IMR-90 (cell line): ENCODE measurements at regions not wholly inside any gene's neighbourhood (a gene's known extent, or its start where the extent isn't known, plus 50 kb on each side); places are given as distances from the start of the nearest gene placed in this dataset.

Experiments used
- ATAC-seq: fragments of 200-7000 bp; cut with Tn5 transposase; 2 replicates; pipeline ENCODE4 v1.9.1; 2020; ENCODE audit warnings: low read depth, mild to moderate bottlenecking, moderate library complexity
- BruUV-seq: library from RNA; stranded (reverse); fragments of 400-500 nt; replicated peaks from 2 replicates; lab custom pipeline; 2021; lab: Mats Ljungman, UMichigan
- CTCF ChIA-PET: fragments of 300-600 bp; formaldehyde crosslinking; extraction: SDS; loops from one replicate; lab custom pipeline; 2021; ENCODE audit warnings: antibody characterized with exemption; lab: Yijun Ruan, JAX
- POLR2A ChIA-PET: fragments of 300-600 bp; sonication (Branson Sonifier 250); formaldehyde crosslinking; loops from one replicate; lab custom pipeline; 2022; ENCODE audit warnings: antibody characterized with exemption; ENCODE audit not compliant: unreplicated experiment; lab: Charles Lee
- DNase-seq: peaks from one replicate; pipeline ENCODE4 v3.0.0; 2013
- H2AFZ ChIP-seq: replicated peaks from 2 replicates; pipeline ENCODE3; 2013; ENCODE audit warnings: low read length, mild to moderate bottlenecking; ENCODE audit not compliant: poor library complexity
- H2AK5ac ChIP-seq: 2 replicates; pipeline ENCODE4 v1.6.1; 2013; ENCODE audit warnings: low read depth, low read length, inconsistent platforms
- H2AK9ac ChIP-seq: replicated peaks from 2 replicates; pipeline ENCODE3; 2013; ENCODE audit warnings: mild to moderate bottlenecking, low read depth, low read length, moderate library complexity; ENCODE audit not compliant: poor library complexity
- H2BK120ac ChIP-seq: 2 replicates; pipeline ENCODE4 v1.6.1; 2013; ENCODE audit warnings: low read depth, low read length, inconsistent platforms
- H2BK15ac ChIP-seq: 3 replicates; pipeline ENCODE4 v1.6.1; 2013; ENCODE audit warnings: low read depth, low read length, inconsistent platforms
- H2BK20ac ChIP-seq: 2 replicates; pipeline ENCODE4 v1.6.1; 2013; ENCODE audit warnings: low read depth, mild to moderate bottlenecking, inconsistent platforms, low read length, moderate library complexity
- H2BK5ac ChIP-seq: 2 replicates; pipeline ENCODE4 v1.6.1; 2013; ENCODE audit warnings: mild to moderate bottlenecking, low read depth, low read length, inconsistent platforms; ENCODE audit not compliant: poor library complexity, severe bottlenecking
- H3K14ac ChIP-seq: replicated peaks from 2 replicates; pipeline ENCODE4 v1.6.1; 2013; ENCODE audit warnings: low read depth, low read length, inconsistent platforms
- H3K18ac ChIP-seq: 2 replicates; pipeline ENCODE4 v1.6.1; 2013; ENCODE audit warnings: low read depth, low read length, control low read depth
- H3K23ac ChIP-seq: 2 replicates; pipeline ENCODE4 v1.6.1; 2013; ENCODE audit warnings: low read depth, low read length, inconsistent platforms
- H3K27ac ChIP-seq: 2 replicates; pipeline ENCODE4 v1.5.1; 2013; ENCODE audit warnings: mild to moderate bottlenecking, control low read depth, low read length; ENCODE audit not compliant: insufficient read depth
- H3K27me3 ChIP-seq: 2 replicates; pipeline ENCODE4 v1.6.1; 2013; ENCODE audit warnings: low read length; ENCODE audit not compliant: control insufficient read depth, insufficient read depth
- H3K36me3 ChIP-seq: 2 replicates; pipeline ENCODE4 v1.6.1; 2013; ENCODE audit warnings: low read length, mixed read lengths; ENCODE audit not compliant: control insufficient read depth, insufficient read depth
- H3K4ac ChIP-seq: 2 replicates; pipeline ENCODE4 v1.6.1; 2013; ENCODE audit warnings: low read depth, low read length, inconsistent platforms
- H3K4me1 ChIP-seq: 2 replicates; pipeline ENCODE4 v1.6.1; 2013; ENCODE audit warnings: low read length, mixed read lengths; ENCODE audit not compliant: control insufficient read depth, insufficient read depth
- H3K4me2 ChIP-seq: 2 replicates; pipeline ENCODE4 v1.6.1; 2013; ENCODE audit warnings: low read depth, mild to moderate bottlenecking, control low read depth, low read length, moderate library complexity
- H3K4me3 ChIP-seq: 2 replicates; pipeline ENCODE4 v1.5.1; 2013; ENCODE audit warnings: low read depth, mild to moderate bottlenecking, control low read depth, low read length, moderate library complexity; ENCODE audit not compliant: insufficient read depth
- H3K56ac ChIP-seq: 2 replicates; pipeline ENCODE4 v1.6.1; 2013; ENCODE audit warnings: low read length, inconsistent platforms; ENCODE audit not compliant: insufficient read depth; ENCODE audit errors: extremely low read depth
- H3K79me1 ChIP-seq, 2 experiments: 2 replicates each; pipeline ENCODE4 v1.6.1; 2013; ENCODE audit warnings: low read length in 2 of 2, inconsistent platforms in 1 of 2, low read depth in 1 of 2
- H3K9ac ChIP-seq: 2 replicates; pipeline ENCODE4 v1.6.1; 2013; ENCODE audit warnings: low read depth, low read length, control low read depth
- H3K9me1 ChIP-seq: 2 replicates; pipeline ENCODE4 v1.6.1; 2013; ENCODE audit warnings: low read length, inconsistent platforms; ENCODE audit not compliant: insufficient read depth
- H3K9me3 ChIP-seq: 2 replicates; pipeline ENCODE4 v1.6.1; 2013; ENCODE audit warnings: low read length; ENCODE audit not compliant: control insufficient read depth, insufficient read depth
- H4K20me1 ChIP-seq: 2 replicates; pipeline ENCODE4 v1.6.1; 2013; ENCODE audit warnings: low read length, inconsistent platforms; ENCODE audit not compliant: insufficient read depth
- H4K5ac ChIP-seq: 2 replicates; pipeline ENCODE4 v1.6.1; 2013; ENCODE audit warnings: mild to moderate bottlenecking, low read depth, low read length, control low read depth
- H4K8ac ChIP-seq, 2 experiments: 2 replicates each; pipeline ENCODE4 v1.6.1; 2013; ENCODE audit warnings: low read depth in 2 of 2, low read length in 2 of 2, control low read depth in 1 of 2, inconsistent platforms in 1 of 2
- H4K91ac ChIP-seq: 2 replicates; pipeline ENCODE4 v1.6.1; 2013; ENCODE audit warnings: low read depth, low read length, inconsistent platforms; ENCODE audit not compliant: insufficient read depth
- BHLHE40 ChIP-seq: fragments of 150-350 bp; IDR thresholded peaks from 2 replicates; pipeline ENCODE4 v1.6.1; 2016; ENCODE audit warnings: mild to moderate bottlenecking, low read depth, low read length
- CEBPB ChIP-seq: IDR thresholded peaks from 2 replicates; pipeline ENCODE4 v1.6.1; 2012; ENCODE audit warnings: low read depth, low read length, improper control_type of control experiment
- CHD1 ChIP-seq: IDR thresholded peaks from 2 replicates; pipeline ENCODE4 v1.6.1; 2012; ENCODE audit warnings: low read depth, low read length, improper control_type of control experiment
- CTCF ChIP-seq: conservative IDR thresholded peaks from 2 replicates; pipeline ENCODE4 v1.5.1; 2012; ENCODE audit warnings: mild to moderate bottlenecking, low read depth, low read length, improper control_type of control experiment
- ELK1 ChIP-seq: fragments of 150-350 bp; IDR thresholded peaks from 2 replicates; pipeline ENCODE4 v1.6.1; 2016; ENCODE audit warnings: low read depth, mild to moderate bottlenecking, low read length, moderate library complexity, borderline replicate concordance
- FOS ChIP-seq: fragments of 150-350 bp; IDR thresholded peaks from 2 replicates; pipeline ENCODE4 v1.6.1; 2016; ENCODE audit warnings: low read depth, low read length
- MAFK ChIP-seq: IDR thresholded peaks from 2 replicates; pipeline ENCODE4 v1.6.1; 2012; ENCODE audit warnings: low read depth, low read length, improper control_type of control experiment
- MAZ ChIP-seq: IDR thresholded peaks from 2 replicates; pipeline ENCODE4 v1.6.1; 2012; ENCODE audit warnings: low read depth, mild to moderate bottlenecking, low read length, improper control_type of control experiment, moderate library complexity, borderline replicate concordance
- MXI1 ChIP-seq: IDR thresholded peaks from 2 replicates; pipeline ENCODE4 v1.6.1; 2012; ENCODE audit warnings: low read depth, mild to moderate bottlenecking, low read length, moderate library complexity, borderline replicate concordance
- NFE2L2 ChIP-seq: fragments of 150-350 bp; IDR thresholded peaks from 2 replicates; pipeline ENCODE4 v1.6.1; 2016; ENCODE audit warnings: low read depth, mild to moderate bottlenecking, low read length
- POLR2A ChIP-seq: IDR thresholded peaks from 2 replicates; pipeline ENCODE4 v1.6.1; 2012; ENCODE audit warnings: mild to moderate bottlenecking, low read depth, low read length
- RAD21 ChIP-seq: IDR thresholded peaks from 2 replicates; pipeline ENCODE4 v1.6.1; 2012; ENCODE audit warnings: low read length, improper control_type of control experiment
- RCOR1 ChIP-seq: IDR thresholded peaks from 2 replicates; pipeline ENCODE4 v1.6.1; 2012; ENCODE audit warnings: mild to moderate bottlenecking, low read length, improper control_type of control experiment; ENCODE audit not compliant: insufficient replicate concordance
- RFX5 ChIP-seq: IDR thresholded peaks from 2 replicates; pipeline ENCODE4 v1.8.0; 2012; ENCODE audit warnings: low read depth, mild to moderate bottlenecking, low read length, moderate library complexity
- SMC3 ChIP-seq: fragments of 150-350 bp; IDR thresholded peaks from 2 replicates; pipeline ENCODE4 v1.6.1; 2016; ENCODE audit warnings: low read depth, mild to moderate bottlenecking, antibody characterized with exemption, low read length, moderate library complexity
- USF2 ChIP-seq: fragments of 150-350 bp; IDR thresholded peaks from 2 replicates; pipeline ENCODE4 v1.6.1; 2017; ENCODE audit warnings: mild to moderate bottlenecking, antibody characterized with exemption, low read length, low read depth
- WGBS, 2 experiments: methylation state at CpG; one replicate each; pipeline versions ENCODE4 v1.1.5 to v1.1.7; 2013; ENCODE audit warnings: missing lambda C conversion rate in 2 of 2; ENCODE audit not compliant: insufficient read length in 1 of 2; ENCODE audit errors: extremely low coverage in 2 of 2; 5-methylcytosine and 5-hydroxymethylcytosine counted together
- dilution Hi-C: fragments of 300-500 bp; cut with HindIII; formaldehyde crosslinking; loops from one replicate; pipeline ENCODE4 v1.14.3; 2018; ENCODE audit warnings: low sequenced_read_pairs; ENCODE audit not compliant: unreplicated experiment
- in situ Hi-C: fragments of 300-500 bp; cut with MboI; formaldehyde crosslinking; loops from 3 replicates; pipeline ENCODE4 v1.14.3; 2019; ENCODE audit warnings: low sequenced_read_pairs, inconsistent platforms, mixed read lengths
- intact Hi-C: fragments of 100-400 bp; cut with micrococcal nuclease; formaldehyde crosslinking; loops from 2 replicates; pipeline ENCODE4 v1.10.0; 2022

- Histone ChIP-seq H3K9me1 (peaks cover 11% of the 10 kb centered on the region), H2BK120ac (peak overlapping the region; percentile 83), H2AK5ac (peak overlapping the region; percentile 71; the same call in 1 of the 2 replicates), H3K23ac (peak overlapping the region; percentile 28; the same call in 1 of the 2 replicates), H3K4me3 (no peak overlapping the region), H3K18ac (peak overlapping the region; percentile 73), H4K91ac (peak overlapping the region; percentile 33), H3K36me3 (no peaks in the 10 kb centered on the region), H4K8ac (peak overlapping the region; percentile 0 to 56; a peak in 2 of 4 replicates), H3K56ac (peak overlapping the region; percentile 13; the same call in 1 of the 2 replicates), H3K4me2 (peak overlapping the region; percentile 9; the same call in 1 of the 2 replicates), H3K14ac (peak overlapping the region; percentile 42), H2BK5ac (peak overlapping the region; percentile 82), H4K20me1 (no peaks in the 10 kb centered on the region), H2AFZ (no peak overlapping the region), H3K79me1 (no peaks in the 10 kb centered on the region), H2BK20ac (peak overlapping the region; percentile 80), H3K9me3 (no peaks in the 10 kb centered on the region), H2BK15ac (peak overlapping the region; percentile 66; the same call in 2 of the 3 replicates), H3K27ac (no peak overlapping the region; the same call in 1 of the 2 replicates), H3K9ac (0 out of 2 replicates have a peak overlapping the region, but pooled peaks have one; percentile 43), H4K5ac (peak overlapping the region; percentile 41; the same call in 1 of the 2 replicates), H3K27me3 (no peaks in the 10 kb centered on the region), H3K4ac (peak overlapping the region; percentile 68), H2AK9ac (no peak overlapping the region), H3K4me1 (peaks cover 14% of the 10 kb centered on the region)
- no peak for TF ChIP-seq SMC3
- TF ChIP-seq ELK1, result no peak
- no peak for TF ChIP-seq CHD1
- TF ChIP-seq MAZ, result no peak
- no peak for TF ChIP-seq RCOR1
- TF ChIP-seq NFE2L2, result no peak
- TF ChIP-seq MXI1, result no peak
- TF ChIP-seq CTCF, result no peak
- no peak for TF ChIP-seq FOS
- TF ChIP-seq MAFK, result no peak
- TF ChIP-seq BHLHE40, result no peak
- no peak for TF ChIP-seq RFX5
- no peak for TF ChIP-seq CEBPB
- TF ChIP-seq POLR2A, result no peak
- no peak for TF ChIP-seq USF2
- TF ChIP-seq RAD21, result no peak
- ATAC-seq (no peak), DNase-seq (no peak)
- ChIA-PET CTCF (interaction anchor here (0.6 to 0.9 kb wide), 2 partner anchors 25 to 197 kb away, joined by 4 to 9 read pairs; no protein-coding TSS in a partner anchor), POLR2A (interaction anchor here (0.7 kb wide), 1 partner anchor 19 kb away, joined by 5 read pairs; no protein-coding TSS in a partner anchor)
- in situ Hi-C loops, result no loop called here
- dilution Hi-C loops, result no loop called here
- intact Hi-C loops, result no loop called here
- no CpG with 5 or more reads among the region's 2 CpGs for WGBS, 2 experiments
- BruUV-seq, result no TSS peak
These were observed 111.2 kb upstream of the RPS23 start for GRCh38 chr5:82389347-82389746.
